B cell (primary cell): ENCODE measurements at regions not wholly inside any gene's neighbourhood (a gene's known extent, or its start where the extent isn't known, plus 50 kb on each side); places are given as distances from the start of the nearest gene placed in this dataset.

Source experiments
- EZH2 ChIP-seq: IDR thresholded peaks from 2 replicates; pipeline ENCODE4 v1.6.1; 2012; ENCODE audit warnings: borderline replicate concordance, low read depth, mild to moderate bottlenecking, moderate library complexity, low read length; ENCODE audit not compliant: insufficient read depth, poor library complexity, severe bottlenecking
- TF ChIP-seq, protein P1 (sequence below): fragments of 200-600 bp; IDR thresholded peaks from one replicate; pipeline ENCODE4 v1.8.0; 2022; ENCODE audit warnings: antibody characterized with exemption, mild to moderate bottlenecking

DNA sequence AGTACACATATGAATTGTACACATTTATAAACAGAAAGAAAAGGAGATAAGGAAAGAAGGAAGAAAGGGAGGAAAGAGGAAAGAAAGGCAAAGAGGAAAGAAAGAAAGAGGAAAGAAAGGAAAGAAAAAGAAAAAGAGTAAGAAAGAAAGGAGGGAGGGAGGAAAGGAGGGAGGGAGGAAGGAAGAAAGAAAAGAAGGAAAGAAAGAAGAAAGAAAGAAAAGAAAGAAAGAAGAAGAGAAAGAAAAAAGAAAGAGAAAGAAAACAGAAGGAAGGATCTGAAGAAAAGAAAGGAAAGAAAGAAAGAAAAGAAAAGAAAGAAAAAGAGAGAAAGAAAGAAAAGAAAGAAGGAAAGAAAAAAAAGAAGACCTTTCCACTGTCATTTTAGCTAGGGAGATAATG lies 571.4 kb upstream of the SALL1 start:
- TF ChIP-seq, protein P1, sequence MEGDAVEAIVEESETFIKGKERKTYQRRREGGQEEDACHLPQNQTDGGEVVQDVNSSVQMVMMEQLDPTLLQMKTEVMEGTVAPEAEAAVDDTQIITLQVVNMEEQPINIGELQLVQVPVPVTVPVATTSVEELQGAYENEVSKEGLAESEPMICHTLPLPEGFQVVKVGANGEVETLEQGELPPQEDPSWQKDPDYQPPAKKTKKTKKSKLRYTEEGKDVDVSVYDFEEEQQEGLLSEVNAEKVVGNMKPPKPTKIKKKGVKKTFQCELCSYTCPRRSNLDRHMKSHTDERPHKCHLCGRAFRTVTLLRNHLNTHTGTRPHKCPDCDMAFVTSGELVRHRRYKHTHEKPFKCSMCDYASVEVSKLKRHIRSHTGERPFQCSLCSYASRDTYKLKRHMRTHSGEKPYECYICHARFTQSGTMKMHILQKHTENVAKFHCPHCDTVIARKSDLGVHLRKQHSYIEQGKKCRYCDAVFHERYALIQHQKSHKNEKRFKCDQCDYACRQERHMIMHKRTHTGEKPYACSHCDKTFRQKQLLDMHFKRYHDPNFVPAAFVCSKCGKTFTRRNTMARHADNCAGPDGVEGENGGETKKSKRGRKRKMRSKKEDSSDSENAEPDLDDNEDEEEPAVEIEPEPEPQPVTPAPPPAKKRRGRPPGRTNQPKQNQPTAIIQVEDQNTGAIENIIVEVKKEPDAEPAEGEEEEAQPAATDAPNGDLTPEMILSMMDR, result peak; percentile 19
- TF ChIP-seq EZH2, result no peak
